Ovary (tissue), 3 donors: ENCODE measurements at regions not wholly inside any gene's neighbourhood (a gene's known extent, or its start where the extent isn't known, plus 50 kb on each side); places are given as distances from the start of the nearest gene placed in this dataset.

Experiments
- CTCF ChIP-seq, 3 donors: fragments of 450-650 bp in 2 of 3; fragments of 200-600 bp in 1 of 3; IDR thresholded peaks; one replicate each; pipeline versions ENCODE4 v1.5.1 to v1.8.0; 2016 to 2022; ENCODE audit warnings: antibody characterized with exemption in 3 of 3, mild to moderate bottlenecking in 1 of 3
- EP300 ChIP-seq: sonication (generic); formaldehyde crosslinking; IDR thresholded peaks from one replicate; pipeline ENCODE4 v1.6.1; 2017; ENCODE audit warnings: antibody characterized with exemption
- POLR2A ChIP-seq: fragments of 450-650 bp; IDR thresholded peaks from one replicate; pipeline ENCODE4 v1.6.1; 2017; ENCODE audit warnings: antibody characterized with exemption, mild to moderate bottlenecking, moderate library complexity
- donor health status: DM: no; HTN: no; CAD: no.

GRCh38 chr6:71079677-71080076, 122.8 kb upstream of the B3GAT2 start:
- TF ChIP-seq CTCF (IDR thresholded peaks at IDR 0.05): no peak
- no peak for TF ChIP-seq POLR2A
- no peak for TF ChIP-seq EP300
